GM23338 (cell line): ENCODE measurements at regions not wholly inside any gene's neighbourhood (a gene's known extent, or its start where the extent isn't known, plus 50 kb on each side); places are given as distances from the start of the nearest gene placed in this dataset.
A peak's percentile ranks its signal among the peaks of the same experiment; 100 is the strongest.

Experiments used
- ATAC-seq: fragments of 200-7000 bp; cut with Tn5 transposase; 3 replicates; pipeline ENCODE4 v1.9.1; 2020
- DNase-seq: peaks from one replicate; pipeline ENCODE4 v3.0.0-alpha.2; 2015; ENCODE audit warnings: low spot score
- H2AFZ ChIP-seq: fragments of 200-600 bp; sonication (generic); 2 replicates; pipeline ENCODE4 v1.8.0; 2016; ENCODE audit warnings: antibody characterized with exemption, mild to moderate bottlenecking, moderate library complexity
- H3F3A ChIP-seq: fragments of 200-600 bp; sonication (generic); replicated peaks from 2 replicates; pipeline ENCODE4 v1.8.0; 2017; ENCODE audit warnings: antibody characterized with exemption, mixed run types, low read depth
- H3K27ac ChIP-seq: fragments of 200-600 bp; sonication (generic); 2 replicates; pipeline ENCODE4 v1.6.1; 2016; ENCODE audit warnings: low read depth
- H3K27me3 ChIP-seq: fragments of 200-600 bp; sonication (generic); 2 replicates; pipeline ENCODE4 v1.8.0; 2016; ENCODE audit warnings: mild to moderate bottlenecking, mixed run types, moderate library complexity; ENCODE audit not compliant: insufficient read depth
- H3K36me3 ChIP-seq: fragments of 200-600 bp; sonication (generic); 2 replicates; pipeline ENCODE4 v1.8.0; 2016; ENCODE audit warnings: mild to moderate bottlenecking; ENCODE audit not compliant: insufficient read depth
- H3K4me1 ChIP-seq: fragments of 200-600 bp; sonication (generic); 2 replicates; pipeline ENCODE4 v1.8.0; 2016; ENCODE audit warnings: mild to moderate bottlenecking, moderate library complexity; ENCODE audit not compliant: insufficient read depth
- H3K4me2 ChIP-seq: fragments of 200-600 bp; sonication (generic); 2 replicates; pipeline ENCODE4 v1.7.1; 2017; ENCODE audit warnings: mixed run types
- H3K4me3 ChIP-seq: fragments of 200-600 bp; sonication (generic); 2 replicates; pipeline ENCODE4 v1.6.1; 2016; ENCODE audit warnings: mixed run types
- H3K79me2 ChIP-seq: fragments of 200-600 bp; sonication (generic); replicated peaks from 2 replicates; pipeline ENCODE4 v1.8.0; 2017; ENCODE audit warnings: mild to moderate bottlenecking; ENCODE audit not compliant: insufficient read depth
- H3K9me2 ChIP-seq: fragments of 200-600 bp; sonication (generic); 2 replicates; pipeline ENCODE4 v1.8.0; 2017; ENCODE audit not compliant: insufficient read depth
- H4K20me1 ChIP-seq: fragments of 200-600 bp; sonication (generic); replicated peaks from 2 replicates; pipeline ENCODE4 v1.8.0; 2017; ENCODE audit warnings: mild to moderate bottlenecking; ENCODE audit not compliant: insufficient read depth
- H3K27ac Mint-ChIP-seq: 2 replicates; pipeline ENCODE4 v1.8.0; 2020; ENCODE audit warnings: inconsistent platforms, mild to moderate bottlenecking, moderate library complexity, mixed read lengths
- H3K27me3 Mint-ChIP-seq: 3 replicates; pipeline ENCODE4 v1.8.0; 2022; ENCODE audit warnings: low read depth, mild to moderate bottlenecking, moderate library complexity, mixed read lengths, inconsistent platforms; ENCODE audit not compliant: insufficient read depth, poor library complexity
- H3K36me3 Mint-ChIP-seq: 3 replicates; pipeline ENCODE4 v1.8.0; 2021; ENCODE audit warnings: low read depth, mild to moderate bottlenecking, inconsistent platforms, moderate library complexity, mixed read lengths
- H3K4me1 Mint-ChIP-seq: 3 replicates; pipeline ENCODE4 v1.8.0; 2020; ENCODE audit warnings: mild to moderate bottlenecking, inconsistent platforms, mixed read lengths
- H3K4me3 Mint-ChIP-seq: 3 replicates; pipeline ENCODE4 v1.8.0; 2021; ENCODE audit warnings: moderate library complexity, mild to moderate bottlenecking, inconsistent platforms, mixed read lengths
- H3K9me3 Mint-ChIP-seq: 3 replicates; pipeline ENCODE4 v1.8.0; 2020; ENCODE audit warnings: moderate library complexity, mild to moderate bottlenecking, inconsistent platforms, mixed read lengths
- CREB1 ChIP-seq: fragments of 250-450 bp; sonication (Bioruptor Pico); IDR thresholded peaks from 2 replicates; pipeline ENCODE4 v1.5.0; 2020; ENCODE audit warnings: low read depth, mild to moderate bottlenecking, moderate library complexity
- EZH2 ChIP-seq: fragments of 200-600 bp; sonication (generic); IDR thresholded peaks from one replicate; pipeline ENCODE4 v1.8.0; 2017; ENCODE audit warnings: antibody characterized with exemption, mild to moderate bottlenecking, low read depth; ENCODE audit not compliant: unreplicated experiment
- EZH2phosphoT487 ChIP-seq: fragments of 200-600 bp; sonication (generic); IDR thresholded peaks from one replicate; pipeline ENCODE4 v1.8.1; 2018; ENCODE audit warnings: antibody characterized with exemption; ENCODE audit not compliant: unreplicated experiment
- JUNB ChIP-seq: IDR thresholded peaks from one replicate; pipeline ENCODE4 v1.6.1; 2016; ENCODE audit warnings: antibody characterized with exemption; ENCODE audit not compliant: unreplicated experiment
- NANOG ChIP-seq: IDR thresholded peaks from 2 replicates; pipeline ENCODE4 v1.6.1; 2016; ENCODE audit warnings: antibody characterized with exemption, borderline replicate concordance
- POLR2AphosphoS5 ChIP-seq: IDR thresholded peaks from 2 replicates; pipeline ENCODE4 v1.6.1; 2016; ENCODE audit warnings: antibody characterized with exemption, low read depth
- STAT1 ChIP-seq: IDR thresholded peaks from one replicate; pipeline ENCODE4 v1.6.1; 2016; ENCODE audit warnings: antibody characterized with exemption; ENCODE audit not compliant: unreplicated experiment
- ZNF114 ChIP-seq: fragments of 250-450 bp; sonication (Bioruptor Pico); IDR thresholded peaks from 2 replicates; pipeline ENCODE4 v1.5.0; 2020; ENCODE audit warnings: mild to moderate bottlenecking, moderate library complexity
- ZNF331 ChIP-seq: fragments of 250-450 bp; sonication (Bioruptor Pico); IDR thresholded peaks from 2 replicates; pipeline ENCODE4 v1.5.0; 2020; ENCODE audit warnings: low read depth, mild to moderate bottlenecking, moderate library complexity
- TF ChIP-seq, protein P1 (sequence below), 2 experiments: fragments of 200-600 bp in 1 of 2; sonication (generic) in 1 of 2; conservative IDR thresholded peaks; 2 replicates each; pipeline versions ENCODE4 v1.5.1 to v1.6.1; 2016 to 2017; ENCODE audit warnings: antibody characterized with exemption in 2 of 2, low read depth in 2 of 2, mild to moderate bottlenecking in 2 of 2, moderate library complexity in 1 of 2
- TF ChIP-seq, protein P2 (sequence below): IDR thresholded peaks from one replicate; pipeline ENCODE4 v1.6.1; 2018; ENCODE audit warnings: antibody characterized with exemption; ENCODE audit not compliant: unreplicated experiment
- TF ChIP-seq, protein P3 (sequence below): IDR thresholded peaks from 2 replicates; pipeline ENCODE4 v1.6.1; 2016; ENCODE audit warnings: antibody characterized with exemption

DNA sequence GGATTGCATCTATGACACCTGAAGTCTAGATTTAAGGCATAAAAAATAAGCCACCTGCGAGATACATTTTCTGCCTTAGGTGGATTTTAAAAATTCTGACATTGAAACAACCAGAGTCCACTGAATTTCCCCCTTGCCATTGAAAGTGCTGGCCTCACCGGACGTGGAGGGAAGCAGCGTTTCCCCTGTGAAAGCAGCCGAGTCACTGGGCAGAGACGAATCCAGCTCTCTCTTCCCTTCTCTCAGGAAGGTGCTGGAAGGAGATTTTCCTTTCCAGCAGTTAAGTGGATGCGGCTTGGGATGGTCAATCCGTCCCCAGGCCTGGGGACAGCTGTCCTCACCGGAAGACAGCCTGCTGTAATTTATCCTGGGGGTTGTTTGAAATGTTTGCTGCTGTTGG is 270.9 kb upstream of the FOXF1 start (continued):
- TF ChIP-seq, protein P1, sequence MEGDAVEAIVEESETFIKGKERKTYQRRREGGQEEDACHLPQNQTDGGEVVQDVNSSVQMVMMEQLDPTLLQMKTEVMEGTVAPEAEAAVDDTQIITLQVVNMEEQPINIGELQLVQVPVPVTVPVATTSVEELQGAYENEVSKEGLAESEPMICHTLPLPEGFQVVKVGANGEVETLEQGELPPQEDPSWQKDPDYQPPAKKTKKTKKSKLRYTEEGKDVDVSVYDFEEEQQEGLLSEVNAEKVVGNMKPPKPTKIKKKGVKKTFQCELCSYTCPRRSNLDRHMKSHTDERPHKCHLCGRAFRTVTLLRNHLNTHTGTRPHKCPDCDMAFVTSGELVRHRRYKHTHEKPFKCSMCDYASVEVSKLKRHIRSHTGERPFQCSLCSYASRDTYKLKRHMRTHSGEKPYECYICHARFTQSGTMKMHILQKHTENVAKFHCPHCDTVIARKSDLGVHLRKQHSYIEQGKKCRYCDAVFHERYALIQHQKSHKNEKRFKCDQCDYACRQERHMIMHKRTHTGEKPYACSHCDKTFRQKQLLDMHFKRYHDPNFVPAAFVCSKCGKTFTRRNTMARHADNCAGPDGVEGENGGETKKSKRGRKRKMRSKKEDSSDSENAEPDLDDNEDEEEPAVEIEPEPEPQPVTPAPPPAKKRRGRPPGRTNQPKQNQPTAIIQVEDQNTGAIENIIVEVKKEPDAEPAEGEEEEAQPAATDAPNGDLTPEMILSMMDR (conservative IDR thresholded peaks at IDR 0.05; ENCODE audit: low read depth in 2 of 2): no peak

DNA sequence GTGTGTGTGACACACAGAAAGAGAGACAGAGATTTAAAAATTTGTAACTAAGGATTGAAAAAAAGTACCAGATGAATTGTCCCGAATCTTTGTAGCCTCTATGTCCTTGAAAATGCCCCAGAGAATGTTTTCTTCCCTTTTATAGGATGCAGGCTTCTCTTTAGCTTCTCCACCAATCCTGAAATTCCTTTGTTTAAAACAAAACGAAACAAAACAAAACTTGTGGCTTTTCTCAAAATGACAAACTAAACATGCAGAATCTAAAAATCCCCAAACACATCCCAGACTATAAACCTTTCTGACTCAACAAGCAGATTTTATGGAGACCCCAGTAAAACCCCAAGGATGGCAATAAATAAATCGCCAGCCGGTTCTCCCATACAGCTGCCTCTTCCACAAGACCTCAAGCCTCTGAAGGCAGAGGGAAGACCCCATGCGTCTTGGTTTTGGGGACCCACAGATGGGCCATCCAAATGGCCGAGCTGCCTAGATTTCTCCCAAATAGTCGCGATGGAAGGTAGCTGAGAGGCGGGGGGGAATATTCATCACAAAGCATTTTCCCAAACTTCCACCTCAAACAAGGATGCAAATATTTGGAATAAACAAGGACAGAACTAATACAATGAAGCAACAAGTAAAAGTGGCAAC is 269.5 kb upstream of the FOXF1 start:
- H3K4me2 ChIP-seq: no peak overlapping the region
- no peaks in the 10 kb centered on the region for H3K9me2 ChIP-seq
- Mint-ChIP-seq H3K27ac (0 out of 2 replicates have a peak overlapping the region, but pooled peaks have one; percentile 14), H3K9me3 (peaks cover 4% of the 10 kb centered on the region; the same call in 2 of the 3 replicates), H3K36me3 (peaks cover 4% of the 10 kb centered on the region), H3K27me3 (peaks cover 9% of the 10 kb centered on the region), H3K4me3 (no peak overlapping the region), H3K4me1 (peaks cover 34% of the 10 kb centered on the region)
- no peaks in the 10 kb centered on the region for H3K27me3 ChIP-seq
- H3K4me3 ChIP-seq: no peak overlapping the region
- no peaks in the 10 kb centered on the region for H3F3A ChIP-seq
- H3K27ac ChIP-seq: no peak overlapping the region
- no peaks in the 10 kb centered on the region for H3K36me3 ChIP-seq
- ATAC-seq (no peak), DNase-seq (no peak)
- peaks cover 19% of the 10 kb centered on the region for H3K4me1 ChIP-seq
- 0 out of 2 replicates have a peak overlapping the region, but pooled peaks have one; percentile 25 for H2AFZ ChIP-seq
- H4K20me1 ChIP-seq: no peaks in the 10 kb centered on the region
- no peaks in the 10 kb centered on the region for H3K79me2 ChIP-seq
- TF ChIP-seq EZH2phosphoT487 (no peak), ZNF331 (no peak), ZNF114 (no peak), CREB1 (no peak), STAT1 (no peak), POLR2AphosphoS5 (no peak), NANOG (no peak), EZH2 (no peak), JUNB (no peak)
- TF ChIP-seq, protein P2, sequence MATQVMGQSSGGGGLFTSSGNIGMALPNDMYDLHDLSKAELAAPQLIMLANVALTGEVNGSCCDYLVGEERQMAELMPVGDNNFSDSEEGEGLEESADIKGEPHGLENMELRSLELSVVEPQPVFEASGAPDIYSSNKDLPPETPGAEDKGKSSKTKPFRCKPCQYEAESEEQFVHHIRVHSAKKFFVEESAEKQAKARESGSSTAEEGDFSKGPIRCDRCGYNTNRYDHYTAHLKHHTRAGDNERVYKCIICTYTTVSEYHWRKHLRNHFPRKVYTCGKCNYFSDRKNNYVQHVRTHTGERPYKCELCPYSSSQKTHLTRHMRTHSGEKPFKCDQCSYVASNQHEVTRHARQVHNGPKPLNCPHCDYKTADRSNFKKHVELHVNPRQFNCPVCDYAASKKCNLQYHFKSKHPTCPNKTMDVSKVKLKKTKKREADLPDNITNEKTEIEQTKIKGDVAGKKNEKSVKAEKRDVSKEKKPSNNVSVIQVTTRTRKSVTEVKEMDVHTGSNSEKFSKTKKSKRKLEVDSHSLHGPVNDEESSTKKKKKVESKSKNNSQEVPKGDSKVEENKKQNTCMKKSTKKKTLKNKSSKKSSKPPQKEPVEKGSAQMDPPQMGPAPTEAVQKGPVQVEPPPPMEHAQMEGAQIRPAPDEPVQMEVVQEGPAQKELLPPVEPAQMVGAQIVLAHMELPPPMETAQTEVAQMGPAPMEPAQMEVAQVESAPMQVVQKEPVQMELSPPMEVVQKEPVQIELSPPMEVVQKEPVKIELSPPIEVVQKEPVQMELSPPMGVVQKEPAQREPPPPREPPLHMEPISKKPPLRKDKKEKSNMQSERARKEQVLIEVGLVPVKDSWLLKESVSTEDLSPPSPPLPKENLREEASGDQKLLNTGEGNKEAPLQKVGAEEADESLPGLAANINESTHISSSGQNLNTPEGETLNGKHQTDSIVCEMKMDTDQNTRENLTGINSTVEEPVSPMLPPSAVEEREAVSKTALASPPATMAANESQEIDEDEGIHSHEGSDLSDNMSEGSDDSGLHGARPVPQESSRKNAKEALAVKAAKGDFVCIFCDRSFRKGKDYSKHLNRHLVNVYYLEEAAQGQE: no peak
- TF ChIP-seq, protein P3, sequence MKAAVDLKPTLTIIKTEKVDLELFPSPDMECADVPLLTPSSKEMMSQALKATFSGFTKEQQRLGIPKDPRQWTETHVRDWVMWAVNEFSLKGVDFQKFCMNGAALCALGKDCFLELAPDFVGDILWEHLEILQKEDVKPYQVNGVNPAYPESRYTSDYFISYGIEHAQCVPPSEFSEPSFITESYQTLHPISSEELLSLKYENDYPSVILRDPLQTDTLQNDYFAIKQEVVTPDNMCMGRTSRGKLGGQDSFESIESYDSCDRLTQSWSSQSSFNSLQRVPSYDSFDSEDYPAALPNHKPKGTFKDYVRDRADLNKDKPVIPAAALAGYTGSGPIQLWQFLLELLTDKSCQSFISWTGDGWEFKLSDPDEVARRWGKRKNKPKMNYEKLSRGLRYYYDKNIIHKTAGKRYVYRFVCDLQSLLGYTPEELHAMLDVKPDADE: no peak
- TF ChIP-seq, protein P1 (conservative IDR thresholded peaks at IDR 0.05; ENCODE audit: low read depth in 2 of 2): no peak
